ENCODE measurements at regions not wholly inside any gene's neighbourhood (a gene's known extent, or its start where the extent isn't known, plus 50 kb on each side); places are given as distances from the start of the nearest gene placed in this dataset.

- no peak overlapping the region for H3K4me3 ChIP-seq (ENCODE audit: control insufficient read depth in 1 of 7, extremely low read depth in 1 of 7, insufficient read depth in 4 of 7, low read depth in 2 of 7, low read length in 6 of 7)
- no peaks in the 10 kb centered on the region for H3K36me3 ChIP-seq (ENCODE audit: control insufficient read depth in 4 of 4, insufficient read depth in 4 of 4, low read length in 3 of 4)
- H3K9me3 ChIP-seq (ENCODE audit: control extremely low read depth in 1 of 5, control insufficient read depth in 4 of 5, insufficient read depth in 2 of 5, low read depth in 1 of 5, low read length in 4 of 5), result peaks cover 0 to 7% (median 2%) of the 10 kb centered on the region in 5 experiments
- H3K27me3 ChIP-seq (replicated peaks in 2 of 5; ENCODE audit: control insufficient read depth in 4 of 5, insufficient read depth in 5 of 5, low read length in 4 of 5), result no peaks in the 10 kb centered on the region
- DNase-seq, result no peak
- H3K4me1 ChIP-seq (ENCODE audit: control extremely low read depth in 1 of 4, control insufficient read depth in 4 of 4, insufficient read depth in 4 of 4, low read length in 3 of 4), result no peaks in the 10 kb centered on the region
- CTCF ChIA-PET, result no interaction called here
- POLR2A ChIA-PET, result no interaction called here
- 85% methylated on average over 2 of the region's 2 CpGs for WGBS (ENCODE audit: insufficient coverage)
- no peak overlapping the region for H3K27ac ChIP-seq (ENCODE audit: insufficient read depth in 1 of 2, low read depth in 1 of 2, low read length in 2 of 2, poor library complexity in 1 of 2, severe bottlenecking in 2 of 2)
Observed at GRCh38 chr10:109114579-109114978, 808.7 kb downstream of the XPNPEP1 start.

- Histone ChIP-seq H3K4me1 (ENCODE audit: control extremely low read depth in 1 of 4, control insufficient read depth in 4 of 4, insufficient read depth in 4 of 4, low read length in 3 of 4) (no peaks in the 10 kb centered on the region), H3K27me3 (replicated peaks in 2 of 5; ENCODE audit: control insufficient read depth in 4 of 5, insufficient read depth in 5 of 5, low read length in 4 of 5) (no peaks in the 10 kb centered on the region), H3K9me3 (ENCODE audit: control extremely low read depth in 1 of 5, control insufficient read depth in 4 of 5, insufficient read depth in 2 of 5, low read depth in 1 of 5, low read length in 4 of 5) (no peaks in the 10 kb centered on the region), H3K36me3 (ENCODE audit: control insufficient read depth in 4 of 4, insufficient read depth in 4 of 4, low read length in 3 of 4) (no peaks in the 10 kb centered on the region), H3K4me3 (ENCODE audit: control insufficient read depth in 1 of 7, extremely low read depth in 1 of 7, insufficient read depth in 4 of 7, low read depth in 2 of 7, low read length in 6 of 7) (no peak overlapping the region), H3K27ac (ENCODE audit: insufficient read depth in 1 of 2, low read depth in 1 of 2, low read length in 2 of 2, poor library complexity in 1 of 2, severe bottlenecking in 2 of 2) (no peak overlapping the region)
- CTCF ChIA-PET, result no interaction called here
- DNase-seq, result no peak
- POLR2A ChIA-PET, result no interaction called here
Observed at GRCh38 chr10:109106604-109107003, 816.7 kb downstream of the XPNPEP1 start.

- POLR2A ChIA-PET, result no interaction called here
- CTCF ChIA-PET, result no interaction called here
- no peak overlapping the region for H3K27ac ChIP-seq (ENCODE audit: insufficient read depth in 1 of 2, low read depth in 1 of 2, low read length in 2 of 2, poor library complexity in 1 of 2, severe bottlenecking in 2 of 2)
- H3K4me3 ChIP-seq (ENCODE audit: control insufficient read depth in 1 of 7, extremely low read depth in 1 of 7, insufficient read depth in 4 of 7, low read depth in 2 of 7, low read length in 6 of 7), result no peak overlapping the region
- no peaks in the 10 kb centered on the region for H3K36me3 ChIP-seq (ENCODE audit: control insufficient read depth in 4 of 4, insufficient read depth in 4 of 4, low read length in 3 of 4)
- H3K27me3 ChIP-seq (replicated peaks in 2 of 5; ENCODE audit: control insufficient read depth in 4 of 5, insufficient read depth in 5 of 5, low read length in 4 of 5), result no peaks in the 10 kb centered on the region
- no CpG with 5 or more reads among the region's 2 CpGs for WGBS (ENCODE audit: insufficient coverage)
- no peak for DNase-seq
- H3K4me1 ChIP-seq (ENCODE audit: control extremely low read depth in 1 of 4, control insufficient read depth in 4 of 4, insufficient read depth in 4 of 4, low read length in 3 of 4), result no peaks in the 10 kb centered on the region
- H3K9me3 ChIP-seq (ENCODE audit: control extremely low read depth in 1 of 5, control insufficient read depth in 4 of 5, insufficient read depth in 2 of 5, low read depth in 1 of 5, low read length in 4 of 5), result no peaks in the 10 kb centered on the region
Observed at GRCh38 chr10:109105725-109106124, 817.6 kb downstream of the XPNPEP1 start.

- Histone ChIP-seq H3K4me3 (ENCODE audit: control insufficient read depth in 1 of 7, extremely low read depth in 1 of 7, insufficient read depth in 4 of 7, low read depth in 2 of 7, low read length in 6 of 7) (no peak overlapping the region), H3K9me3 (ENCODE audit: control extremely low read depth in 1 of 5, control insufficient read depth in 4 of 5, insufficient read depth in 2 of 5, low read depth in 1 of 5, low read length in 4 of 5) (no peaks in the 10 kb centered on the region), H3K4me1 (ENCODE audit: control extremely low read depth in 1 of 4, control insufficient read depth in 4 of 4, insufficient read depth in 4 of 4, low read length in 3 of 4) (no peaks in the 10 kb centered on the region), H3K36me3 (ENCODE audit: control insufficient read depth in 4 of 4, insufficient read depth in 4 of 4, low read length in 3 of 4) (no peaks in the 10 kb centered on the region), H3K27ac (ENCODE audit: insufficient read depth in 1 of 2, low read depth in 1 of 2, low read length in 2 of 2, poor library complexity in 1 of 2, severe bottlenecking in 2 of 2) (no peak overlapping the region), H3K27me3 (replicated peaks in 2 of 5; ENCODE audit: control insufficient read depth in 4 of 5, insufficient read depth in 5 of 5, low read length in 4 of 5) (no peaks in the 10 kb centered on the region)
- POLR2A ChIA-PET, result no interaction called here
- CTCF ChIA-PET, result no interaction called here
- no CpG with 5 or more reads among the region's 2 CpGs for WGBS (ENCODE audit: insufficient coverage)
- no peak for DNase-seq
Observed at GRCh38 chr10:109104806-109105205, 818.5 kb downstream of the XPNPEP1 start.

- WGBS (ENCODE audit: insufficient coverage), result 75% methylated on average over 2 of the region's 2 CpGs
- Histone ChIP-seq H3K4me1 (ENCODE audit: control extremely low read depth in 1 of 4, control insufficient read depth in 4 of 4, insufficient read depth in 4 of 4, low read length in 3 of 4) (no peaks in the 10 kb centered on the region), H3K27ac (ENCODE audit: insufficient read depth in 1 of 2, low read depth in 1 of 2, low read length in 2 of 2, poor library complexity in 1 of 2, severe bottlenecking in 2 of 2) (no peak overlapping the region), H3K36me3 (ENCODE audit: control insufficient read depth in 4 of 4, insufficient read depth in 4 of 4, low read length in 3 of 4) (no peaks in the 10 kb centered on the region), H3K9me3 (ENCODE audit: control extremely low read depth in 1 of 5, control insufficient read depth in 4 of 5, insufficient read depth in 2 of 5, low read depth in 1 of 5, low read length in 4 of 5) (no peaks in the 10 kb centered on the region), H3K4me3 (ENCODE audit: control insufficient read depth in 1 of 7, extremely low read depth in 1 of 7, insufficient read depth in 4 of 7, low read depth in 2 of 7, low read length in 6 of 7) (no peak overlapping the region), H3K27me3 (replicated peaks in 2 of 5; ENCODE audit: control insufficient read depth in 4 of 5, insufficient read depth in 5 of 5, low read length in 4 of 5) (no peaks in the 10 kb centered on the region)
- ChIA-PET POLR2A (no interaction called here), CTCF (no interaction called here)
- DNase-seq, result no peak
Observed at GRCh38 chr10:109103278-109103677, 820.0 kb downstream of the XPNPEP1 start.

GRCh38 chr10:109089779-109090178, 833.5 kb downstream of the XPNPEP1 start:
- Histone ChIP-seq H3K4me1 (ENCODE audit: control extremely low read depth in 1 of 4, control insufficient read depth in 4 of 4, insufficient read depth in 4 of 4, low read length in 3 of 4) (no peaks in the 10 kb centered on the region), H3K36me3 (ENCODE audit: control insufficient read depth in 4 of 4, insufficient read depth in 4 of 4, low read length in 3 of 4) (no peaks in the 10 kb centered on the region), H3K4me3 (ENCODE audit: control insufficient read depth in 1 of 7, extremely low read depth in 1 of 7, insufficient read depth in 4 of 7, low read depth in 2 of 7, low read length in 6 of 7) (no peak overlapping the region), H3K27ac (ENCODE audit: insufficient read depth in 1 of 2, low read depth in 1 of 2, low read length in 2 of 2, poor library complexity in 1 of 2, severe bottlenecking in 2 of 2) (no peak overlapping the region), H3K27me3 (replicated peaks in 2 of 5; ENCODE audit: control insufficient read depth in 4 of 5, insufficient read depth in 5 of 5, low read length in 4 of 5) (no peaks in the 10 kb centered on the region), H3K9me3 (ENCODE audit: control extremely low read depth in 1 of 5, control insufficient read depth in 4 of 5, insufficient read depth in 2 of 5, low read depth in 1 of 5, low read length in 4 of 5) (peaks cover 0 to 6% (median 0%) of the 10 kb centered on the region in 5 experiments)
- ChIA-PET POLR2A (no interaction called here), CTCF (no interaction called here)
- DNase-seq, result no peak
- WGBS (ENCODE audit: insufficient coverage), result no CpG with 5 or more reads among the region's 3 CpGs

GRCh38 chr10:109071539-109071938, 851.8 kb downstream of the XPNPEP1 start:
- no CpG with 5 or more reads among the region's 2 CpGs for WGBS (ENCODE audit: insufficient coverage)
- no peak for DNase-seq
- H3K27ac ChIP-seq (ENCODE audit: insufficient read depth in 1 of 2, low read depth in 1 of 2, low read length in 2 of 2, poor library complexity in 1 of 2, severe bottlenecking in 2 of 2), result no peak overlapping the region
- POLR2A ChIA-PET, result no interaction called here
- no peak overlapping the region for H3K4me3 ChIP-seq (ENCODE audit: control insufficient read depth in 1 of 7, extremely low read depth in 1 of 7, insufficient read depth in 4 of 7, low read depth in 2 of 7, low read length in 6 of 7)
- H3K36me3 ChIP-seq (ENCODE audit: control insufficient read depth in 4 of 4, insufficient read depth in 4 of 4, low read length in 3 of 4), result no peaks in the 10 kb centered on the region
- no peaks in the 10 kb centered on the region for H3K4me1 ChIP-seq (ENCODE audit: control extremely low read depth in 1 of 4, control insufficient read depth in 4 of 4, insufficient read depth in 4 of 4, low read length in 3 of 4)
- CTCF ChIA-PET, result no interaction called here
- no peaks in the 10 kb centered on the region for H3K9me3 ChIP-seq (ENCODE audit: control extremely low read depth in 1 of 5, control insufficient read depth in 4 of 5, insufficient read depth in 2 of 5, low read depth in 1 of 5, low read length in 4 of 5)
- H3K27me3 ChIP-seq (replicated peaks in 2 of 5; ENCODE audit: control insufficient read depth in 4 of 5, insufficient read depth in 5 of 5, low read length in 4 of 5), result no peaks in the 10 kb centered on the region

- Histone ChIP-seq H3K27me3 (replicated peaks in 2 of 5; ENCODE audit: control insufficient read depth in 4 of 5, insufficient read depth in 5 of 5, low read length in 4 of 5) (no peaks in the 10 kb centered on the region), H3K4me1 (ENCODE audit: control extremely low read depth in 1 of 4, control insufficient read depth in 4 of 4, insufficient read depth in 4 of 4, low read length in 3 of 4) (no peaks in the 10 kb centered on the region), H3K36me3 (ENCODE audit: control insufficient read depth in 4 of 4, insufficient read depth in 4 of 4, low read length in 3 of 4) (no peaks in the 10 kb centered on the region), H3K27ac (ENCODE audit: insufficient read depth in 1 of 2, low read depth in 1 of 2, low read length in 2 of 2, poor library complexity in 1 of 2, severe bottlenecking in 2 of 2) (no peak overlapping the region), H3K4me3 (ENCODE audit: control insufficient read depth in 1 of 7, extremely low read depth in 1 of 7, insufficient read depth in 4 of 7, low read depth in 2 of 7, low read length in 6 of 7) (no peak overlapping the region), H3K9me3 (ENCODE audit: control extremely low read depth in 1 of 5, control insufficient read depth in 4 of 5, insufficient read depth in 2 of 5, low read depth in 1 of 5, low read length in 4 of 5) (no peaks in the 10 kb centered on the region)
- POLR2A ChIA-PET, result no interaction called here
- no peak for DNase-seq
- CTCF ChIA-PET, result no interaction called here
Observed at GRCh38 chr10:109070492-109070891, 852.8 kb downstream of the XPNPEP1 start.

All from common myeloid progenitor, CD34-positive (primary cell).